Stimulated activated effector memory CD8-positive, alpha-beta T cell treated with anti-CD3 and anti-CD28 coated beads, Interleukin-12 subunit alpha, Interleukin-12 subunit beta, amount 100 ng/mL, for 72 hours (primary cell): ENCODE measurements at regions not wholly inside any gene's neighbourhood (a gene's known extent, or its start where the extent isn't known, plus 50 kb on each side); places are given as distances from the start of the nearest gene placed in this dataset.

Experiments
- ATAC-seq: fragments of 150-1000 bp; cut with Tn5 transposase; 2 replicates; pipeline ENCODE4 v1.10.0; 2021
- DNase-seq, 2 donors: peaks; one replicate each; pipeline ENCODE4 v3.0.0; 2021 to 2022; ENCODE audit warnings: low spot score in 2 of 2
- H3K27ac Mint-ChIP-seq: one replicate; pipeline ENCODE4 v1.8.0; 2022; ENCODE audit warnings: mild to moderate bottlenecking, mixed read lengths
- H3K36me3 Mint-ChIP-seq: one replicate; pipeline ENCODE4 v1.8.0; 2022; ENCODE audit warnings: mild to moderate bottlenecking, mixed read lengths
- H3K4me1 Mint-ChIP-seq: one replicate; pipeline ENCODE4 v1.8.0; 2022; ENCODE audit warnings: mixed read lengths
- H3K4me3 Mint-ChIP-seq: one replicate; pipeline ENCODE4 v1.8.0; 2022; ENCODE audit warnings: mild to moderate bottlenecking, mixed read lengths
- H3K9me3 Mint-ChIP-seq: one replicate; pipeline ENCODE4 v1.8.0; 2022; ENCODE audit warnings: mixed read lengths

DNA sequence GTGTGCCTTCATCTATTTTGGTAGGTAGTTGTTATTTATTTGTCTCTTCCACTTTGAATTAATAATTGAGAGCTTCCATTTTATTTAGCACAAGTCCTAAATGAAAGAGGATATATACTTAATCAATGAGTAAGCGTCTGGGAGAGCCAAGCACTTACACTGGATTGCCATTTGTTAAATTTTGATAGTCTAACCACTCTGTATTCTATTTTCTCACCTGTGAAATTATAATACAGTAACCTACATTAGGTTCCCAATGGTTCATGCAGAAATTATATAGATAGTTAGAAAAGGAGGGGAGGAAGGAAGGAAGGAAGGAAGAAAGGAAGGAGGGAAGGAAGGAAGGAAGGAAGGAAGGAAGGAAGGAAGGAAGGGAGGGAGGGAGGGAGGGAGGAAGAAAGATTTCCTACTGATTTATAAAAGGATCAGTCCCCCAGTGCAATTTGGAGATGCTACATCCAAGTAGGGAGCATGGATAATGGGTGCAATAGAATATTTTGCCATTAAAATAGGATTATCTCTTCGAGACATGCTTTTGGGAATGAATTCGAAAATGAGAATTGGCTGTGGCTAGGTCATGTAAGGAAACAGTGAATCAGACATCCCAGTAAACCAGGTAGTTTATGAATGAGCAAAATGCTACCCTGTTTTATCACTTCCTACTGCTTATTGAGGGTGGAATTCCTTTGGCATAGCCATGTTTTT lies 239.8 kb downstream of the PCDH7 start:
- H3K4me1 Mint-ChIP-seq, result no peaks in the 10 kb centered on the region
- no peak for DNase-seq
- no peaks in the 10 kb centered on the region for H3K36me3 Mint-ChIP-seq
- no peak overlapping the region for H3K4me3 Mint-ChIP-seq
- peaks cover 15% of the 10 kb centered on the region for H3K9me3 Mint-ChIP-seq
- no peak for ATAC-seq
- no peak overlapping the region for H3K27ac Mint-ChIP-seq

DNA sequence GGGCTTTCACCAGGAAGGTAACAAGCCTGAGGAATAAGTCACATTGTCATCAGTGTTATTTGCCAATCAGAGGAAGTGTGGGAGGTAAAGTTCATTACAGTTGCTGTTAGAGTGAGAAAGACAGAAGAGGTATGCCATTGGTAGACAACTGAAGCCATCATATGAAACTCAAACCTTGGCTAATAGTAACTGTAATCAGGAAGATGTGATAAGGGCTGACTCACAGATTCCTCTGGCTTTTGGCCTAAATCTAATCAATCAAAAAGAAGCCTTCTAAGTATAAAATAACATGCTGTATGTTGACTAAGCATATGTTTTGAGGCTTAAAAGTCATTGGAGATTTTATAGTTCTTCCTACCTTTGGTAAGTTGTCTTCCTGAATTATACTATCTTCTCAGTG lies 242.8 kb downstream of the PCDH7 start:
- Mint-ChIP-seq H3K4me1 (no peaks in the 10 kb centered on the region), H3K9me3 (peaks cover 12% of the 10 kb centered on the region), H3K27ac (no peak overlapping the region), H3K4me3 (no peak overlapping the region), H3K36me3 (no peaks in the 10 kb centered on the region)
- no peak for DNase-seq
- ATAC-seq, result no peak

DNA sequence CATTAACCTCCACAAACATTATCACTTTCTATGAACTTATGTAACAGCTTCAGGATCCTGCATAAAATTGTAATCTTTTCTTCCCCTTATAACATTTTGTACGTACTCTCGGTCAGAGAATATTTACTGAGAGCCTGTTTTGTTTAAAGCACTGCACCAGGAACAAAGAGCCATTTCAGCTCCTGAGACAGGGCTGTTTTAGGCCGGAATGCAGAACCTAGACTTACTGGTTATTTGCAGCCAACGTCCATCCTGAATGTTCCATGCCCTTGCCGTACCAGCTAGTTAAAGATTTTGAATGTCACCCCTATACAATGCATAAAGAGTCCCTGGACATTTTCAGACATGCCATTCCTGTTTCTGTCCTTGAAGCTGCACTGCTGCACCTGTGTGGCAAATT lies 248.8 kb downstream of the PCDH7 start:
- ATAC-seq (no peak), DNase-seq (no peak)
- Mint-ChIP-seq H3K36me3 (no peaks in the 10 kb centered on the region), H3K4me1 (no peaks in the 10 kb centered on the region), H3K4me3 (no peak overlapping the region), H3K27ac (no peak overlapping the region), H3K9me3 (peaks cover 13% of the 10 kb centered on the region)

DNA sequence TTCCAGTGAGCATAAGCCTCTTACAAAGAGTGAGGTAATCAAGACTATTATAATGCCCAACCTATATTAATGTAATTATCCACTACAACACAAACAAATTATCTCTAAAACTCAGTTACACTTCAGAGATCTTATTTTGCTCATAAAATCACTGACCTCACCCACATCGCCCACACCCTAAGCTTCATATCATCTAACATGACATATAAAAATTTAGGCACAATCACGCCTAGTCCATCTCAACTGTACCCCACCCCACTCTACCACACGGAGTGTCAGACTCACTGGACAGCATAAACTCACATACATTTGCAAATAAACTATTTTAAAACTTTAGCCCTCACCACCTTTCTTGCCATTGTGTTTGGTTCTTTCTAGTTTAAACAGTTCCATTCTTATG lies 252.4 kb downstream of the PCDH7 start:
- Mint-ChIP-seq H3K36me3 (no peaks in the 10 kb centered on the region), H3K4me1 (no peaks in the 10 kb centered on the region), H3K4me3 (no peak overlapping the region), H3K27ac (no peak overlapping the region), H3K9me3 (peaks cover 21% of the 10 kb centered on the region)
- ATAC-seq (no peak), DNase-seq (no peak)

DNA sequence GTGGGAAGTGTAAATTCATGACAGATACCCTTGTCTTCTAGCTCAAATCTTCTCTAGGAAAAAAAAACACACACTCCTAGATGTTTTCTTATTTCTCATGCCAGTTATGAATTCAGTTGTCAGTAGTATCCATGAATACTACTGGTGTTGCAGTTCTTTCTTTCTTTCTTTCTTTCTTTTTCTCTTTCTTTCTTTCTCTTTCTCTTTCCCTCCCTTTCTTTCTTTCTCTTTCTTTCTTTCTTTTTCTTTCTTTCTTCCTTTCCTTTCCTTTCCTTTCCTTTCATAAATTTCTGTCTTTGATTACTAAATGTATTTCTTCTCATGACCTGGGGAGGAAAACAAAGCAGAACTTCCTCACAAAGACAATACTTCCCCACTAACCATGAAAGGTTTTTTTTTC lies 253.8 kb downstream of the PCDH7 start:
- Mint-ChIP-seq H3K27ac (no peak overlapping the region), H3K9me3 (peaks cover 19% of the 10 kb centered on the region), H3K36me3 (no peaks in the 10 kb centered on the region), H3K4me3 (no peak overlapping the region), H3K4me1 (no peaks in the 10 kb centered on the region)
- no peak for DNase-seq
- no peak for ATAC-seq

DNA sequence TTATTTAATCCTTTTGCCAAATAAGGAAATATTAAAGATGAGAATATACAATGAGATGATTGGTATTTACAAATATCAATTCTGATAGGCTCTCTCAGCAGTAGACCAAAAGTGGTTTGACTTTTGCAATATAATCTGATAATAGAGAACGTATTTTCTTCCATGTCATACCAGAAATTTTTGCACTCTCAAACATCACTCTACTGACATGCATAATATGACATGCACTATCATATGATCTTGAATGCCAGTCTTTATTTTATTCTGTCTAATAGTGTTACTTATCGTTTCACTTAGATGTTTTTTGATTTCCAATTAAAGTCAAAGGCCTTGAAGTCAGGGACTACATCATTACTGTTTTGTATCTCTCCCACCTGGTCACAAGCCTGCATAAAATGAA lies 259.2 kb downstream of the PCDH7 start:
- DNase-seq (no peak), ATAC-seq (no peak)
- H3K9me3 Mint-ChIP-seq, result peaks cover 10% of the 10 kb centered on the region
- no peaks in the 10 kb centered on the region for H3K4me1 Mint-ChIP-seq
- no peaks in the 10 kb centered on the region for H3K36me3 Mint-ChIP-seq
- no peak overlapping the region for H3K27ac Mint-ChIP-seq
- H3K4me3 Mint-ChIP-seq, result no peak overlapping the region

DNA sequence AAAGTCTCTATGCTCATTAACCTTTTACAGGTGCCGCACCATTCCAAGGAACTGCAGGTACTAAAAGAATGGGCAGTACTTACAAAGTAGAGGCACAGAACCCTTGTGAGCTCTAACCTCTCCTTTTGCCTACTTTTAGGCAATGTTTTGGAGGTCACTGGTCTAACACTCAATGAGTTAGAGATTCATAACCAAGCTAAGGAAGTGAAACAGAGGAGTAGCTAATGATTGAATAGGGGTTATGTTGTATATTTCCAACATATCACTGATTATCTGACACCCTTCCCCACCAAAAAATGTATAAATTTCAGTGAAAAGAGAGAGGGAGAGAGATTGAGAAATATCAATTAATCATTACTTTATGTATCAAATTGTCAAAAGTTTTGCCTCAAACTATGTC lies 269.3 kb downstream of the PCDH7 start:
- ATAC-seq (no peak), DNase-seq (no peak)
- Mint-ChIP-seq H3K27ac (no peak overlapping the region), H3K4me1 (no peaks in the 10 kb centered on the region), H3K4me3 (no peak overlapping the region), H3K9me3 (peaks cover 4% of the 10 kb centered on the region), H3K36me3 (no peaks in the 10 kb centered on the region)

DNA sequence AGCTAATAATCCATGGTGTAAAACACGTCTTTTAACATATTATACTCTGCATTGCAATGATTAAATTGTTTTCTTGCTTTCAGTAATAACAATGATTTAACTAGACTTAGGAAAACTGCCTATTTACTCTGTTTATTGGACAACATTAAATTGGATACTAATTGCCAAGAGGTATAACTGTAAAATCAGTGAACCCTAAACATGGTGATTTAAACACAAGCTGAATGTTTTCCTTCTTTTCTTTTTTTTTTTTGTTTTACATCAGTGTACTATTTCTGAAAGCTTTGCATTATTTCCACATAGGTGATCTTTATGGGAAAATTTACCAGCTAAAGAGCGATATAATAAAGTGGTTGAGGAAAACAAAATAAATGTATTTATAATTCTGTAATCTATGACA lies 276.7 kb downstream of the PCDH7 start:
- Mint-ChIP-seq H3K4me1 (no peaks in the 10 kb centered on the region), H3K4me3 (no peak overlapping the region), H3K27ac (no peak overlapping the region), H3K36me3 (no peaks in the 10 kb centered on the region), H3K9me3 (peaks cover 17% of the 10 kb centered on the region)
- DNase-seq, result no peak
- ATAC-seq, result no peak

DNA sequence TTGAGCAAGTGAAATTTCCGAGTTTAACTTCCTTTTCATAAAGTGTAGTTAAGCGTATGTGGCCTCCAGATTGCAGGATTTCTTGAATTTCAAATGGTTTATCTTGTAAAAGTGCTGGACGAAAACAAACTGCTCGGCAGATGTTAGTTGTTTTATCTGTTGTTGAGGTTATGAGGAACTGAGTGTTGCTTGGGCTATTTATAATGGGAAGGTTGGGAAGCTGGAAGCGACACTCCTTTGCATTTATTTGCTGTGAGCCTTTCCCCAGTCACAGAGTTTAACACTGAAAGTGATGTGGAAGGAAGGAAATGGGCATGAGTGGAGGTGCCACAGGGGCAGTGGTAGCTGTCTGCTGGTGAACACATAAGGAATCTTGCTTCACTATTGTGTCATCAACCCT lies 284.9 kb downstream of the PCDH7 start:
- peaks cover 7% of the 10 kb centered on the region for H3K9me3 Mint-ChIP-seq
- H3K4me3 Mint-ChIP-seq, result no peak overlapping the region
- H3K4me1 Mint-ChIP-seq, result no peaks in the 10 kb centered on the region
- H3K27ac Mint-ChIP-seq, result no peak overlapping the region
- no peaks in the 10 kb centered on the region for H3K36me3 Mint-ChIP-seq
- no peak for DNase-seq
- ATAC-seq, result no peak

DNA sequence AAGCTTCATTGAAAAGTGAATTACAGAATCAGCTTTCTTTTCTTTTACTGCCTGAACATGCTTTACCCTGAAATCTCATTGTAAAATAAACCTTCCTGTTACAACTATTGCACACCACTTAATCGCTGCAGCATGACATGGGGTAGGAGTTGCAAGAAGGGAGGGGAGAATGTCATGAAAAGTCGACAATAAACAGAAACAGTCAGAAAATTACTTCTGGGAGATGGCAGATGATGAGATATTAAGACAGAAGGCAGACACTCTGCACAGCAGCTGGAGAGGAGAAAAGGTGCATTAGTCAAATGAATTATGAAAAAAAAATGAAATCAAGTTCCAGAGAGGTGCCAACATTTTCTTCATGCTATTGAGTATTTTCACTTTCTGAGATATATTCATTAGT lies 287.7 kb downstream of the PCDH7 start:
- peaks cover 12% of the 10 kb centered on the region for H3K9me3 Mint-ChIP-seq
- H3K36me3 Mint-ChIP-seq, result no peaks in the 10 kb centered on the region
- no peak overlapping the region for H3K27ac Mint-ChIP-seq
- H3K4me3 Mint-ChIP-seq, result no peak overlapping the region
- DNase-seq (no peak), ATAC-seq (no peak)
- no peaks in the 10 kb centered on the region for H3K4me1 Mint-ChIP-seq

DNA sequence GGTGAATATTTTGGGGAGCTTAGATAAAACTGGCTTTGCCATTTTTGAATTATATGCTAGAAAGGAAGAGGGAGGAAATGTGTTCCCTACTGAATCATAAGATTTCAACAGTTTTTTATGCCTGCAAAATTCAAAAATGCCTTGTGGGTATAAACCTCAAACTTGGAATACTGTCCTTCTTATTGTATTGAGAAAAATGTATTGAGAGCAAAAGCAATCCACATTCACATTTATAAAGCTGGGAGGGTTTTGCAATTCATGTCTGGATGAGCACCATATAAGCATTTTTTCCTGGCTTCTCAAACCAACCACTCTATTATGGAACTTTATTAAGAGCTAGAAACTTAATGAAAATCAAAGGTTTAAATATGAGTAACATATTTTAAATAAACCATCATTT lies 289.8 kb downstream of the PCDH7 start:
- H3K27ac Mint-ChIP-seq, result no peak overlapping the region
- H3K9me3 Mint-ChIP-seq, result peaks cover 11% of the 10 kb centered on the region
- ATAC-seq (no peak), DNase-seq (no peak)
- no peaks in the 10 kb centered on the region for H3K4me1 Mint-ChIP-seq
- no peaks in the 10 kb centered on the region for H3K36me3 Mint-ChIP-seq
- no peak overlapping the region for H3K4me3 Mint-ChIP-seq

DNA sequence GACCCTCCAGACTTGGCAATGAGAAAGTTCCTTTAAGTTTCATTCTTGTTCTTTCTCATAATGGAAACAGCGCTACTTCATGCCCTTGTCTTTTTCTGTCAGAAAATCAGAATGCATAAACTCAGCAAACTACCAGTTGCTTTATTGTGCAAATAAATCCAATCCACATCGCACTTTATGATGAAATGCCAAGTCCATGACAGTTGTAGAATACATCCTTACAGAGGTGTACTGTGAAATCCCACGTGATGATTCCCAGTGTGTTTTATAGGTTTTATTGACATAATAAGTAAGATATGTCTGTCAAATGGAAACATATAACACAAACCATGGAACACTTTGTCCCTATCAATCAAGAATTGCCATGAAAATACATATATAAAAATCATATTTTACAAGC lies 295.0 kb downstream of the PCDH7 start:
- Mint-ChIP-seq H3K4me1 (no peaks in the 10 kb centered on the region), H3K4me3 (no peak overlapping the region), H3K36me3 (no peaks in the 10 kb centered on the region), H3K9me3 (peaks cover 19% of the 10 kb centered on the region), H3K27ac (no peak overlapping the region)
- DNase-seq (no peak), ATAC-seq (no peak)

DNA sequence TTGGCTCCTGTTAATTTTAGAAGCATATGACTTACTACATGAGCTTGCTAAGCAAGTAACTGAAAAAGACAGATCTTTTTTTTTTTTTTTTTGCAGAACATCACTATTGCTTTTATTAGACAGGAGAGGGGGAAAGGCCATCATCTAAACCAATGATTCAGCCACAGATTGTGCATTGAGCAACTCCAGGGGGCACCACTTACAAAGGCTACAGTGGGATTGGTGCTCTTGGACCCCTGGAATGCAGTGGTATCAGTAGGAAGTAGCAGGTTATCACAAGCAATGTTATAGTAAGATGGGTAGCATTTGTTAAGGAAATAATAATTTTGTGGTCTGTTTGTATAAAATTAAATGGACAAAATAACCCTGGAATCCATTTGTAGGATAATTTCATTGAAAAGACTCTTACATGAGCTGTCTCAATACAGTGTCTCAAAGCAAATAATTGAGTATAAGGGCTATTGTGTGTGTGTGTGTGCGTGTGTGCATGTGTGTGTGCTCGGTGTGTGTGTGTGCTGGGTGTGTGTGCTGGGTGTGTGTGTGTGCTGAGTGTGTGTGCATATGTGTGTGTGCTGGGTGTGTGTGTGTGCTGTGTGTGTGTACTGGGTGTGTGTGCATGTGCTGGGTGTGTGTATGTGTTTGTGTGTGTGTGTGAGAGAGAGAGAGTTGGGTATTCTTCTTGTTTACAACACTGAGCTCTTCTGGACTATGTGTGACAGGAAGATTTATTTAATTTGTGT lies 296.3 kb downstream of the PCDH7 start:
- Mint-ChIP-seq H3K27ac (no peak overlapping the region), H3K9me3 (peaks cover 16% of the 10 kb centered on the region), H3K36me3 (no peaks in the 10 kb centered on the region), H3K4me1 (no peaks in the 10 kb centered on the region), H3K4me3 (no peak overlapping the region)
- DNase-seq, result no peak
- no peak for ATAC-seq

DNA sequence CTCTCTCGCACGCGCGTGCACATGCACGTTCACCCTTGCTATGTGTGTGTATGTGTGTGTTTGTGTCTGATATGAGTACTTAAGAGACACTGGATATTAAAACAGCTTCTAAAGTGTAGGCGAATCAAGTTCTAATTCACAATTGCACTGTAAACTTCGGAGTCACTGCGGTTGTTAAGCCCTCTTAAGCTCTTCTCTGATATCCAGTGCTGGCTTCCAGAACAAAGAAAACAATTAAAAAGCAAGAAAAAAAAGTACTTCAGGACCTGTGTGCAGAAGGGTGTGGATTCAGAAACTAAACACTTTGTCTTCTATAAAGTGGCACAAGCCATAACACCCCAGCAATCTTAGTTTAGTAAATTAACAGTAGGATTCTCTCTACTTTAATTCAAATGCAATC lies 300.2 kb downstream of the PCDH7 start:
- Mint-ChIP-seq H3K27ac (no peak overlapping the region), H3K36me3 (no peaks in the 10 kb centered on the region)
- ATAC-seq, result no peak

DNA sequence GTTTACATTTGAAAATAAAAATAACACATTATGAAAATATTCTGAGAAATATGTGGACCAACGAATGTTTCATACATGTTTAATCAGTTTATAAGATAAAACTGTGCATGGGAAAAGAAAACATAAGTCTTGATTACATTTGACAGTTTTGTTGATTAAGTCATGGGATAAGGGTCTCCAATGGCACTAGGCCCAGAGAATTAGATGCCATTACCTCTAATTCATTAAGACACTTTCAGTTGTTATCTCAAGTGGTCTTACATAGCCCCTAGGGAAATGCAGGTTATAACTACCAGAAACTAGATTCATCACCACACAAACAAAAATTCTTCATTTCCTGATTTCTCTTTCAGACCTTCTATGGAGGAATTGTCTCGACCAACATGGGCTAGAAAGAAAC lies 300.8 kb downstream of the PCDH7 start:
- H3K9me3 Mint-ChIP-seq, result peaks cover 22% of the 10 kb centered on the region
- DNase-seq, result no peak
- H3K4me1 Mint-ChIP-seq, result no peaks in the 10 kb centered on the region
- ATAC-seq, result no peak
- no peak overlapping the region for H3K4me3 Mint-ChIP-seq
- H3K36me3 Mint-ChIP-seq, result no peaks in the 10 kb centered on the region
- H3K27ac Mint-ChIP-seq, result no peak overlapping the region

More for the DNA sequence above, 300.2 kb downstream of the PCDH7 start:
- Mint-ChIP-seq H3K9me3 (peaks cover 22% of the 10 kb centered on the region), H3K4me1 (no peaks in the 10 kb centered on the region), H3K4me3 (no peak overlapping the region)
- DNase-seq, result no peak

DNA sequence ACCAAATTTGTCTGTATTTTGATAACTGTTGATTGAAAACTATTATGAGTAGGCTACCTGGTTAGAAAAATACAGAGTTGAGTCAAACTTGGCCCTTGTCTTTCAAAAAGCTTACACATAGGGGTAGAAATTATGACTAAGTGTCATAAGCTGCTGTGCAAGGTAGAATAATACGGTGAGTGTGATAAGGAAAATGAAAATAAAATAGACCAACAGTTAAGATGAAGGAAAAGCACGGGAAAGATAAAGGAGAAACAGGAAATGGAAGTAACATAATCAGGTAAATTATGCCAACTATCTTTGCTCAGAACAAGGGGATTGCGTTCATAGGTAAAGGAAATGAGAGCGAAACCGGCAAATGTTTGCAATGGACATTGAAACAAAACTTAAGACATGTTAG lies 302.5 kb downstream of the PCDH7 start:
- ATAC-seq (no peak), DNase-seq (no peak)
- Mint-ChIP-seq H3K27ac (no peak overlapping the region), H3K4me1 (no peaks in the 10 kb centered on the region), H3K9me3 (peaks cover 14% of the 10 kb centered on the region), H3K4me3 (no peak overlapping the region), H3K36me3 (no peaks in the 10 kb centered on the region)
